ENCODE measurements at regions not wholly inside any gene's neighbourhood (a gene's known extent, or its start where the extent isn't known, plus 50 kb on each side); places are given as distances from the start of the nearest gene placed in this dataset.

- Histone ChIP-seq H3K36me3 (ENCODE audit: insufficient read depth, low read length) (no peaks in the 10 kb centered on the region), H3K79me2 (ENCODE audit: control insufficient read depth, insufficient read depth, low read length, unreplicated experiment) (no peaks in the 10 kb centered on the region), H3K27me3 (ENCODE audit: insufficient read depth, low read length) (no peaks in the 10 kb centered on the region), H3K4me3 (ENCODE audit: low read depth, low read length) (no peak overlapping the region), H2AFZ (ENCODE audit: low read length, unreplicated experiment) (no peak overlapping the region), H3K27ac (ENCODE audit: low read depth, low read length) (no peak overlapping the region), H3K4me1 (ENCODE audit: control insufficient read depth, insufficient read depth, low read length, unreplicated experiment) (no peaks in the 10 kb centered on the region)
These were observed 272.2 kb downstream of the LMO4 start for GRCh38 chr1:87600854-87601253.

DNA sequence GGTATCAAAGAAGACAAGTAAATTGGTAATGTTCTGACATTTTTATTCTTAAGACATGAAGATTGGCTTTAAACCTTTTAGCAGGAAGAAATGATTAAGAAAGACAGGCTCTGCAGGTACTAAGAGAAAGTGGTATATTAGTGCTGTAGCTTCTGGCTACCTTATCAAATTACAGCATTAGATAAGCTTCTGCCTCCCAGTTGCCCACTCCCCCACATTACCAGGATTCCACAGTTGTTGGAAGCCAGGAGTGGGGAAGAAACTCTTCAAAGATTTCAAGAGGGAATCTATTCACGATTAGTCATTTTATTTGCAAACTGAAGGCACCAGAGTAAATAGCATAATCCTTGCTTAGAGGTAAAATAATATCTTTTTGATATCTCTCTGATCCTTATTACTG lies 274.9 kb downstream of the LMO4 start:
- H3K36me3 ChIP-seq (ENCODE audit: insufficient read depth, low read length), result no peaks in the 10 kb centered on the region
- no peak overlapping the region for H2AFZ ChIP-seq (ENCODE audit: low read length, unreplicated experiment)
- no peak overlapping the region for H3K4me3 ChIP-seq (ENCODE audit: low read depth, low read length)
- no peaks in the 10 kb centered on the region for H3K27me3 ChIP-seq (ENCODE audit: insufficient read depth, low read length)
- no peak overlapping the region for H3K27ac ChIP-seq (ENCODE audit: low read depth, low read length)
- no peaks in the 10 kb centered on the region for H3K4me1 ChIP-seq (ENCODE audit: control insufficient read depth, insufficient read depth, low read length, unreplicated experiment)
- no peaks in the 10 kb centered on the region for H3K79me2 ChIP-seq (ENCODE audit: control insufficient read depth, insufficient read depth, low read length, unreplicated experiment)

- Histone ChIP-seq H3K27me3 (ENCODE audit: insufficient read depth, low read length) (no peaks in the 10 kb centered on the region), H3K4me1 (ENCODE audit: control insufficient read depth, insufficient read depth, low read length, unreplicated experiment) (no peaks in the 10 kb centered on the region), H3K4me3 (ENCODE audit: low read depth, low read length) (no peak overlapping the region), H3K36me3 (ENCODE audit: insufficient read depth, low read length) (no peaks in the 10 kb centered on the region), H2AFZ (ENCODE audit: low read length, unreplicated experiment) (no peak overlapping the region), H3K79me2 (ENCODE audit: control insufficient read depth, insufficient read depth, low read length, unreplicated experiment) (no peaks in the 10 kb centered on the region), H3K27ac (ENCODE audit: low read depth, low read length) (no peak overlapping the region)
These were observed 284.3 kb downstream of the LMO4 start for GRCh38 chr1:87612956-87613355.

GRCh38 chr1:87615491-87615890 lies 286.8 kb downstream of the LMO4 start:
- Histone ChIP-seq H2AFZ (ENCODE audit: low read length, unreplicated experiment) (no peak overlapping the region), H3K36me3 (ENCODE audit: insufficient read depth, low read length) (no peaks in the 10 kb centered on the region), H3K79me2 (ENCODE audit: control insufficient read depth, insufficient read depth, low read length, unreplicated experiment) (no peaks in the 10 kb centered on the region), H3K27me3 (ENCODE audit: insufficient read depth, low read length) (no peaks in the 10 kb centered on the region), H3K4me1 (ENCODE audit: control insufficient read depth, insufficient read depth, low read length, unreplicated experiment) (no peaks in the 10 kb centered on the region), H3K4me3 (ENCODE audit: low read depth, low read length) (no peak overlapping the region), H3K27ac (ENCODE audit: low read depth, low read length) (no peak overlapping the region)

DNA sequence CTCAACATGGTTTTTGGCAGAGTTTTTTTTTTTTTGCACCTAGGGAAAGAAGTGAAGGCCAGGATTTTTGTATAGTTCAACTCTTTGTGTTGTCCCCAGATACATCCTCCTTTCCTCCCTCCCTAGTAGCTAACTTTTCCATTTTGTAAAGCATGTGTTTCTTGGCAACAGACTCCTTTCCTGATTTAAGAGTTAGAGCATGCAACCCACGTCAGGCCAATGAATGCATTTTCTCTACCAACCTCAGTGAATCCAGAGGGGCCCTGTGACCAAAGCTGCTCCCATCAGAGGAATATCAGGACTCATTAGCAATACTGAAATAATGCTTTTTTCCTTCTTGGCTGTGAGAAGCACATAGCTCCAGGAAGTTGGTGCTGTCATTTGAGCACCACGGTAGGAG lies 287.2 kb downstream of the LMO4 start:
- no peaks in the 10 kb centered on the region for H3K79me2 ChIP-seq (ENCODE audit: control insufficient read depth, insufficient read depth, low read length, unreplicated experiment)
- H3K27ac ChIP-seq (ENCODE audit: low read depth, low read length), result no peak overlapping the region
- no peaks in the 10 kb centered on the region for H3K27me3 ChIP-seq (ENCODE audit: insufficient read depth, low read length)
- H3K4me1 ChIP-seq (ENCODE audit: control insufficient read depth, insufficient read depth, low read length, unreplicated experiment), result no peaks in the 10 kb centered on the region
- no peaks in the 10 kb centered on the region for H3K36me3 ChIP-seq (ENCODE audit: insufficient read depth, low read length)
- H3K4me3 ChIP-seq (ENCODE audit: low read depth, low read length), result no peak overlapping the region
- H2AFZ ChIP-seq (ENCODE audit: low read length, unreplicated experiment), result no peak overlapping the region

DNA sequence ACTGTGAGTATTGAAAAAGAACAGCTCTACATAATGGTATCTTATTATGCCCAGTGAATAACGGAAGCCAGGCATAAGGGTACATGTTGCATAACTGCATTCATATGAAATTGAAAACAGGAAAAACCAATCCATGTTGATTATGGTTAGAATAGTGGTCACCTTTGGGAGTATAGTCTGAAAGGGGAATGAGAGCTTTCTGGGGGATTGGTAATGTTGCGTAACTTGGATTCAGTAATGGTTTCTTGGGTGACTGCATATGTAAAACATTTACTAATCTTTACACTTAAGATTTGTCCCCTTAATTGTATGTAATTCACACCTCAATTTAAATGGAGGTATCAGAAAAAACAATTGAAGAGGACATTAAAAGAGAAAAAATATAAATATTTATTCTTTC lies 292.1 kb downstream of the LMO4 start:
- Histone ChIP-seq H3K4me1 (ENCODE audit: control insufficient read depth, insufficient read depth, low read length, unreplicated experiment) (no peaks in the 10 kb centered on the region), H3K36me3 (ENCODE audit: insufficient read depth, low read length) (no peaks in the 10 kb centered on the region), H3K4me3 (ENCODE audit: low read depth, low read length) (no peak overlapping the region), H3K27ac (ENCODE audit: low read depth, low read length) (no peak overlapping the region), H2AFZ (ENCODE audit: low read length, unreplicated experiment) (no peak overlapping the region), H3K27me3 (ENCODE audit: insufficient read depth, low read length) (no peaks in the 10 kb centered on the region), H3K79me2 (ENCODE audit: control insufficient read depth, insufficient read depth, low read length, unreplicated experiment) (no peaks in the 10 kb centered on the region)

DNA sequence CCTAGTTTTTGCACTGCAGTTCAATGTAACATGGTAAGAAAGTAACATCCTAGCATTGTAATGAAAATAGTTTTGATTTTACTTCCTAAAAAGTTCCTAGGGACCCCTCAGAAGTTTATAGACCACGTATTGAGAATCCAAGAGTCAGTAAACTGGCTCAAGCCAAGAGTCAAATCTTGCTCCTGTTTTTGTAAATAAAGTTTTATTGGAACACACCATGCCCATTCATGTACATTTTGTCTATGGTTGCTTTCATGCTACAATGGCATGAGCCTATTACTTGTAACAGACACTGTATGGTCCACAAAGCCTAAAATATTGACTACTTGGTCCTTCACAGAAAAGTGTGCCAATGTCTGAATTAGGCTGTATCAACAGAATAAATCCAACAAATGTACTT lies 301.0 kb downstream of the LMO4 start:
- Histone ChIP-seq H3K27ac (ENCODE audit: low read depth, low read length) (no peak overlapping the region), H3K4me3 (ENCODE audit: low read depth, low read length) (no peak overlapping the region), H3K4me1 (ENCODE audit: control insufficient read depth, insufficient read depth, low read length, unreplicated experiment) (no peaks in the 10 kb centered on the region), H2AFZ (ENCODE audit: low read length, unreplicated experiment) (no peak overlapping the region), H3K27me3 (ENCODE audit: insufficient read depth, low read length) (no peaks in the 10 kb centered on the region), H3K36me3 (ENCODE audit: insufficient read depth, low read length) (no peaks in the 10 kb centered on the region), H3K79me2 (ENCODE audit: control insufficient read depth, insufficient read depth, low read length, unreplicated experiment) (no peaks in the 10 kb centered on the region)

DNA sequence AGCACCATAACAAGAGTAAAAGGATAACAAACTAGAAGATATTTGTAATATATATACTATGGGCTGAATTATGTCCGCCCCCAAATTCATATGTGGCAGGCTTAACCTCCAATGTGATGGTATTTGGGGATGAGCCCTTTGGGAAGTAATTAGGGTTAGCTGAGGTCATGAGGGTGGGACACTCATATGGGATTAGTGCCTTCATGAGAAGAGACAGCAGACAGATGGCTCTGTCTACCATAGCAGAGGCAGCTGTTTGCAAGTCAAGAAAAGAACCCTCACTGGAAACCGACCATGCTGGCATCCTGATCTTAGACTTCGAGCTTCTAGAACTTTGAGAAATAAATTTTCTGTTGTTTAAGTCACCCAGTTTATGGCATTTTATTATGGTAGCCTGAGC lies 303.6 kb downstream of the LMO4 start:
- no peak overlapping the region for H3K27ac ChIP-seq (ENCODE audit: low read depth, low read length)

DNA sequence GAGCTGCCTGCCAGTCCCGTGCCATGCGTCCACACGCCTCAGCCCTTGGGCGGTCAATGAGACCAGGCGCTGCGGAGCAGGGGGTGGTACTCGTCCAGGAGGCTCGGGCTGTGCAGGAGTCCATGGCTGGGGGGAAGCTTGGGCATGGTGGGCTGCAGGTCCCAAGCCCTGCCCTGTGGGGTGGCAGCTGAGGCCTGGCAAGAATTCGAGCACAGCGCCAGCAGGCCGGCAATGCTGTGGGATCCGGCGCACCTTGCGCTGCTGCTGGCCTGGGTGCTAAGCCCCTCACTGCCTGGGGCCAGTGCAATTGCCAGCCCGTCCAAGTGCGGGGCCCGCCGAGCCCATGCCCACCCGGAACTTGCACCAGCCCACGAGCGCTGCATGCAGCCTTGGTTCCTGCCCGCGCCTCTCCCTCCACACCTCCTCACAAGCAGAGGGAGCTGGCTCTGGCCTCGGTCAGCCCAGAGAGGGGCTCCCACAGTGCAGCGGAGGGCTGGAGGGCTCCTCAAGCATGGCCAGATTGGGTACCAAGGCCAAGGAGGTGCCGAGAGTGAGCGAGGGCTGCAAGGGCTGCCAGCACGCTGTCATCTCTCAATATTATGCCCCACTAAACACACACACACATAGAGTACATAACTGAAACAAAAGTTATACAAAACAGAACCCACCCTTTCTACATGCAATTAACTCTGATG lies 307.7 kb downstream of the LMO4 start:
- Histone ChIP-seq H3K27ac (ENCODE audit: low read depth, low read length) (no peak overlapping the region), H3K79me2 (ENCODE audit: control insufficient read depth, insufficient read depth, low read length, unreplicated experiment) (no peaks in the 10 kb centered on the region), H3K4me1 (ENCODE audit: control insufficient read depth, insufficient read depth, low read length, unreplicated experiment) (no peaks in the 10 kb centered on the region), H3K4me3 (ENCODE audit: low read depth, low read length) (no peak overlapping the region), H3K27me3 (ENCODE audit: insufficient read depth, low read length) (no peaks in the 10 kb centered on the region), H2AFZ (ENCODE audit: low read length, unreplicated experiment) (no peak overlapping the region), H3K36me3 (ENCODE audit: insufficient read depth, low read length) (no peaks in the 10 kb centered on the region)

More for the DNA sequence above, 303.6 kb downstream of the LMO4 start:
- Histone ChIP-seq H3K36me3 (ENCODE audit: insufficient read depth, low read length) (no peaks in the 10 kb centered on the region), H3K27me3 (ENCODE audit: insufficient read depth, low read length) (no peaks in the 10 kb centered on the region), H3K4me3 (ENCODE audit: low read depth, low read length) (no peak overlapping the region), H3K4me1 (ENCODE audit: control insufficient read depth, insufficient read depth, low read length, unreplicated experiment) (no peaks in the 10 kb centered on the region), H2AFZ (ENCODE audit: low read length, unreplicated experiment) (no peak overlapping the region), H3K79me2 (ENCODE audit: control insufficient read depth, insufficient read depth, low read length, unreplicated experiment) (no peaks in the 10 kb centered on the region)

DNA sequence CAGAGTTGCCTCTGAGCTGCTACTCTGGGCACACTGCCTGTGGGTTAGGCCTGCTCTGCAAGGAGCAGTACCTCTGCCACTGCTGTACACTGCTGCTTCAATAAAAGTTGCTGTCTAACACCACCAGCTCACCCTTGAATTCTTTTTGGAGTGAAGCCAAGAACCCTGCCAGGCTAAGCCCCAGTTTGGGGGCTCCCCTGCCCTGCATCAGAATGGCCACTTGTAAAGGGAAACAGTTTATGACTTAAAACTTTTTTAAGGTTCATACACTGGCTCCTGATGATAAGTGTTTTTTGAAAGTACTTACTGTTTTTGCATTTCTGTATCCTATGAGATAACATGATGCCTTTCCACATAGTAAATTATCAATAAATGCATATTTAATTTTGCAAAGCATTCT lies 310.0 kb downstream of the LMO4 start:
- Histone ChIP-seq H3K4me3 (ENCODE audit: low read depth, low read length) (no peak overlapping the region), H3K4me1 (ENCODE audit: control insufficient read depth, insufficient read depth, low read length, unreplicated experiment) (no peaks in the 10 kb centered on the region), H3K79me2 (ENCODE audit: control insufficient read depth, insufficient read depth, low read length, unreplicated experiment) (no peaks in the 10 kb centered on the region), H3K36me3 (ENCODE audit: insufficient read depth, low read length) (no peaks in the 10 kb centered on the region), H3K27me3 (ENCODE audit: insufficient read depth, low read length) (no peaks in the 10 kb centered on the region), H3K27ac (ENCODE audit: low read depth, low read length) (no peak overlapping the region), H2AFZ (ENCODE audit: low read length, unreplicated experiment) (no peak overlapping the region)

GRCh38 chr1:87641996-87642395 lies 313.3 kb downstream of the LMO4 start:
- no peak overlapping the region for H3K4me3 ChIP-seq (ENCODE audit: low read depth, low read length)
- H3K27me3 ChIP-seq (ENCODE audit: insufficient read depth, low read length), result no peaks in the 10 kb centered on the region
- H3K4me1 ChIP-seq (ENCODE audit: control insufficient read depth, insufficient read depth, low read length, unreplicated experiment), result peaks cover 8% of the 10 kb centered on the region
- no peak overlapping the region for H3K27ac ChIP-seq (ENCODE audit: low read depth, low read length)
- H3K79me2 ChIP-seq (ENCODE audit: control insufficient read depth, insufficient read depth, low read length, unreplicated experiment), result no peaks in the 10 kb centered on the region
- no peaks in the 10 kb centered on the region for H3K36me3 ChIP-seq (ENCODE audit: insufficient read depth, low read length)
- no peak overlapping the region for H2AFZ ChIP-seq (ENCODE audit: low read length, unreplicated experiment)
